OCI-LY3 (cell line): ENCODE measurements at regions not wholly inside any gene's neighbourhood (a gene's known extent, or its start where the extent isn't known, plus 50 kb on each side); places are given as distances from the start of the nearest gene placed in this dataset.

Source experiments
- H2AFZ ChIP-seq: fragments of 200-600, 300-600 bp; shearing (Covaris generic); 2 replicates; pipeline ENCODE4 v1.6.0; 2014; ENCODE audit warnings: antibody characterized with exemption, low read depth, low read length
- H3K27ac ChIP-seq: fragments of 200-600, 300-600 bp; sonication (generic); 2 replicates; pipeline ENCODE4 v1.5.1; 2014; ENCODE audit warnings: mild to moderate bottlenecking, low read length, moderate library complexity, mixed read lengths
- H3K27me3 ChIP-seq: fragments of 200-600, 300-600 bp; sonication (generic); 2 replicates; pipeline ENCODE4 v1.6.1; 2014; ENCODE audit warnings: low read depth, low read length, mixed read lengths
- H3K36me3 ChIP-seq: fragments of 200-600, 300-600 bp; sonication (generic); replicated peaks from 2 replicates; pipeline ENCODE3; 2014; ENCODE audit warnings: low read depth, low read length, mixed read lengths
- H3K4me1 ChIP-seq: fragments of 300-600, 200-600 bp; sonication (generic); 2 replicates; pipeline ENCODE4 v1.6.1; 2014; ENCODE audit warnings: low read length, mixed read lengths
- H3K4me2 ChIP-seq: fragments of 200-600, 300-600 bp; sonication (generic); 2 replicates; pipeline ENCODE4 v1.6.1; 2014; ENCODE audit warnings: low read length, mixed read lengths
- H3K4me3 ChIP-seq: fragments of 300-600, 200-600 bp; sonication (generic); 2 replicates; pipeline ENCODE4 v1.5.1; 2014; ENCODE audit warnings: antibody characterized with exemption, mild to moderate bottlenecking, low read length, moderate library complexity
- H3K79me2 ChIP-seq: fragments of 300-600, 200-600 bp; shearing (Covaris generic); 2 replicates; pipeline ENCODE4 v1.6.1; 2014; ENCODE audit warnings: mild to moderate bottlenecking, low read length, mixed read lengths
- H3K9ac ChIP-seq: fragments of 300-600, 200-600 bp; shearing (Covaris generic); 2 replicates; pipeline ENCODE4 v1.6.0; 2014; ENCODE audit warnings: mild to moderate bottlenecking, low read length, moderate library complexity
- H3K9me3 ChIP-seq: fragments of 200-600, 300-600 bp; shearing (Covaris generic); 2 replicates; pipeline ENCODE4 v1.6.1; 2014; ENCODE audit warnings: low read length, mixed read lengths; ENCODE audit not compliant: insufficient read depth
- H4K20me1 ChIP-seq: fragments of 200-600, 300-600 bp; sonication (generic); 2 replicates; pipeline ENCODE4 v1.6.1; 2016; ENCODE audit warnings: low read length, mixed read lengths; ENCODE audit not compliant: insufficient read depth
- CTCF ChIP-seq: fragments of 200-600, 300-600 bp; sonication (generic); IDR thresholded peaks from 2 replicates; pipeline ENCODE4 v1.5.1; 2014; ENCODE audit warnings: antibody characterized with exemption, low read length, low read depth
- EZH2phosphoT487 ChIP-seq: fragments of 200-600 bp; shearing (Covaris generic); IDR thresholded peaks from 2 replicates; pipeline ENCODE4 v1.6.1; 2018; ENCODE audit warnings: antibody characterized with exemption, mixed run types, low read depth

- H3K4me3 ChIP-seq, result no peak overlapping the region
- H3K9ac ChIP-seq, result no peak overlapping the region
- no peaks in the 10 kb centered on the region for H4K20me1 ChIP-seq
- no peaks in the 10 kb centered on the region for H3K79me2 ChIP-seq
- no peaks in the 10 kb centered on the region for H3K4me1 ChIP-seq
- no peak for TF ChIP-seq EZH2phosphoT487
- no peak for TF ChIP-seq CTCF
- no peak overlapping the region for H2AFZ ChIP-seq
- H3K9me3 ChIP-seq, result no peaks in the 10 kb centered on the region
- no peak overlapping the region for H3K27ac ChIP-seq
- no peaks in the 10 kb centered on the region for H3K36me3 ChIP-seq
- no peaks in the 10 kb centered on the region for H3K27me3 ChIP-seq
- no peak overlapping the region for H3K4me2 ChIP-seq
Measured at GRCh38 chr5:164255598-164256213, 750.3 kb downstream of the MAT2B start.

- H4K20me1 ChIP-seq, result no peaks in the 10 kb centered on the region
Measured at GRCh38 chr5:164256351-164256750, 750.9 kb downstream of the MAT2B start.

GRCh38 chr5:164256954-164257353 is 751.5 kb downstream of the MAT2B start:
- Histone ChIP-seq H2AFZ (no peak overlapping the region), H3K9me3 (no peaks in the 10 kb centered on the region), H3K27me3 (no peaks in the 10 kb centered on the region), H3K27ac (no peak overlapping the region), H3K4me2 (no peak overlapping the region), H4K20me1 (no peaks in the 10 kb centered on the region), H3K9ac (no peak overlapping the region), H3K79me2 (no peaks in the 10 kb centered on the region), H3K4me3 (no peak overlapping the region), H3K4me1 (no peaks in the 10 kb centered on the region), H3K36me3 (no peaks in the 10 kb centered on the region)
- no peak for TF ChIP-seq CTCF
- no peak for TF ChIP-seq EZH2phosphoT487

More at GRCh38 chr5:164256351-164256750, 750.9 kb downstream of the MAT2B start:
- Histone ChIP-seq H3K36me3 (no peaks in the 10 kb centered on the region), H3K9me3 (no peaks in the 10 kb centered on the region), H3K4me2 (no peak overlapping the region), H3K9ac (no peak overlapping the region), H3K4me3 (no peak overlapping the region), H2AFZ (no peak overlapping the region), H3K27ac (no peak overlapping the region), H3K79me2 (no peaks in the 10 kb centered on the region), H3K4me1 (no peaks in the 10 kb centered on the region), H3K27me3 (no peaks in the 10 kb centered on the region)
- TF ChIP-seq EZH2phosphoT487, result no peak

GRCh38 chr5:164265566-164265965 is 760.1 kb downstream of the MAT2B start:
- Histone ChIP-seq H3K4me3 (no peak overlapping the region), H3K4me1 (no peaks in the 10 kb centered on the region), H3K27ac (no peak overlapping the region), H3K9me3 (no peaks in the 10 kb centered on the region), H4K20me1 (no peaks in the 10 kb centered on the region), H3K27me3 (no peaks in the 10 kb centered on the region), H2AFZ (no peak overlapping the region), H3K4me2 (no peak overlapping the region), H3K79me2 (no peaks in the 10 kb centered on the region), H3K36me3 (no peaks in the 10 kb centered on the region), H3K9ac (no peak overlapping the region)
- TF ChIP-seq EZH2phosphoT487, result no peak
- no peak for TF ChIP-seq CTCF
